OCI-LY3 (cell line): ENCODE measurements at regions not wholly inside any gene's neighbourhood (a gene's known extent, or its start where the extent isn't known, plus 50 kb on each side); places are given as distances from the start of the nearest gene placed in this dataset.

Source experiments
- H2AFZ ChIP-seq: fragments of 200-600, 300-600 bp; shearing (Covaris generic); 2 replicates; pipeline ENCODE4 v1.6.0; 2014; ENCODE audit warnings: antibody characterized with exemption, low read depth, low read length
- H3K27ac ChIP-seq: fragments of 200-600, 300-600 bp; sonication (generic); 2 replicates; pipeline ENCODE4 v1.5.1; 2014; ENCODE audit warnings: mild to moderate bottlenecking, low read length, moderate library complexity, mixed read lengths
- H3K27me3 ChIP-seq: fragments of 200-600, 300-600 bp; sonication (generic); 2 replicates; pipeline ENCODE4 v1.6.1; 2014; ENCODE audit warnings: low read depth, low read length, mixed read lengths
- H3K36me3 ChIP-seq: fragments of 200-600, 300-600 bp; sonication (generic); replicated peaks from 2 replicates; pipeline ENCODE3; 2014; ENCODE audit warnings: low read depth, low read length, mixed read lengths
- H3K4me1 ChIP-seq: fragments of 300-600, 200-600 bp; sonication (generic); 2 replicates; pipeline ENCODE4 v1.6.1; 2014; ENCODE audit warnings: low read length, mixed read lengths
- H3K4me2 ChIP-seq: fragments of 200-600, 300-600 bp; sonication (generic); 2 replicates; pipeline ENCODE4 v1.6.1; 2014; ENCODE audit warnings: low read length, mixed read lengths
- H3K4me3 ChIP-seq: fragments of 300-600, 200-600 bp; sonication (generic); 2 replicates; pipeline ENCODE4 v1.5.1; 2014; ENCODE audit warnings: antibody characterized with exemption, mild to moderate bottlenecking, low read length, moderate library complexity
- H3K79me2 ChIP-seq: fragments of 300-600, 200-600 bp; shearing (Covaris generic); 2 replicates; pipeline ENCODE4 v1.6.1; 2014; ENCODE audit warnings: mild to moderate bottlenecking, low read length, mixed read lengths
- H3K9ac ChIP-seq: fragments of 300-600, 200-600 bp; shearing (Covaris generic); 2 replicates; pipeline ENCODE4 v1.6.0; 2014; ENCODE audit warnings: mild to moderate bottlenecking, low read length, moderate library complexity
- H3K9me3 ChIP-seq: fragments of 200-600, 300-600 bp; shearing (Covaris generic); 2 replicates; pipeline ENCODE4 v1.6.1; 2014; ENCODE audit warnings: low read length, mixed read lengths; ENCODE audit not compliant: insufficient read depth
- H4K20me1 ChIP-seq: fragments of 200-600, 300-600 bp; sonication (generic); 2 replicates; pipeline ENCODE4 v1.6.1; 2016; ENCODE audit warnings: low read length, mixed read lengths; ENCODE audit not compliant: insufficient read depth
- CTCF ChIP-seq: fragments of 200-600, 300-600 bp; sonication (generic); IDR thresholded peaks from 2 replicates; pipeline ENCODE4 v1.5.1; 2014; ENCODE audit warnings: antibody characterized with exemption, low read length, low read depth
- EZH2phosphoT487 ChIP-seq: fragments of 200-600 bp; shearing (Covaris generic); IDR thresholded peaks from 2 replicates; pipeline ENCODE4 v1.6.1; 2018; ENCODE audit warnings: antibody characterized with exemption, mixed run types, low read depth

- H2AFZ ChIP-seq, result no peak overlapping the region
- TF ChIP-seq EZH2phosphoT487 (no peak), CTCF (no peak)
Measured at GRCh38 chr4:19030048-19030447, 1008.5 kb upstream of the LCORL start.

GRCh38 chr4:19026281-19026680, 1004.7 kb upstream of the LCORL start:
- Histone ChIP-seq H2AFZ (no peak overlapping the region), H3K4me1 (no peaks in the 10 kb centered on the region), H3K9me3 (no peaks in the 10 kb centered on the region)

More at GRCh38 chr4:19030048-19030447, 1008.5 kb upstream of the LCORL start:
- Histone ChIP-seq H3K4me2 (no peak overlapping the region), H3K4me3 (no peak overlapping the region), H4K20me1 (no peaks in the 10 kb centered on the region), H3K9me3 (no peaks in the 10 kb centered on the region), H3K27ac (no peak overlapping the region), H3K36me3 (no peaks in the 10 kb centered on the region), H3K79me2 (no peaks in the 10 kb centered on the region), H3K9ac (no peak overlapping the region), H3K27me3 (no peaks in the 10 kb centered on the region), H3K4me1 (no peaks in the 10 kb centered on the region)

GRCh38 chr4:19025031-19025430, 1003.5 kb upstream of the LCORL start:
- Histone ChIP-seq H3K27me3 (no peaks in the 10 kb centered on the region), H3K9ac (no peak overlapping the region), H3K36me3 (no peaks in the 10 kb centered on the region), H3K9me3 (no peaks in the 10 kb centered on the region), H2AFZ (no peak overlapping the region), H4K20me1 (no peaks in the 10 kb centered on the region), H3K27ac (no peak overlapping the region), H3K4me3 (no peak overlapping the region), H3K4me2 (no peak overlapping the region), H3K4me1 (no peaks in the 10 kb centered on the region), H3K79me2 (no peaks in the 10 kb centered on the region)
- TF ChIP-seq EZH2phosphoT487 (no peak), CTCF (no peak)

More at GRCh38 chr4:19026281-19026680, 1004.7 kb upstream of the LCORL start:
- Histone ChIP-seq H3K36me3 (no peaks in the 10 kb centered on the region), H3K27me3 (no peaks in the 10 kb centered on the region), H3K4me3 (no peak overlapping the region), H3K79me2 (no peaks in the 10 kb centered on the region), H4K20me1 (no peaks in the 10 kb centered on the region), H3K27ac (no peak overlapping the region), H3K4me2 (no peak overlapping the region), H3K9ac (no peak overlapping the region)
- TF ChIP-seq EZH2phosphoT487 (no peak), CTCF (no peak)

GRCh38 chr4:19024047-19024446, 1002.5 kb upstream of the LCORL start:
- Histone ChIP-seq H3K4me1 (no peaks in the 10 kb centered on the region), H3K9ac (no peak overlapping the region), H4K20me1 (no peaks in the 10 kb centered on the region), H3K27me3 (no peaks in the 10 kb centered on the region), H3K79me2 (no peaks in the 10 kb centered on the region), H3K27ac (no peak overlapping the region), H3K36me3 (no peaks in the 10 kb centered on the region), H3K4me3 (no peak overlapping the region), H3K9me3 (no peaks in the 10 kb centered on the region), H3K4me2 (no peak overlapping the region), H2AFZ (no peak overlapping the region)
- TF ChIP-seq EZH2phosphoT487, result no peak
- no peak for TF ChIP-seq CTCF
